Neutrophil (primary cell): ENCODE measurements at regions not wholly inside any gene's neighbourhood (a gene's known extent, or its start where the extent isn't known, plus 50 kb on each side); places are given as distances from the start of the nearest gene placed in this dataset.

Source experiments
- H3K27ac ChIP-seq: fragments of 200-600 bp; sonication (generic); 2 replicates; pipeline ENCODE4 v1.5.1; 2016; ENCODE audit warnings: mild to moderate bottlenecking, moderate library complexity
- H3K27me3 ChIP-seq: fragments of 200-600 bp; sonication (generic); 2 replicates; pipeline ENCODE4 v1.6.0; 2016; ENCODE audit warnings: mild to moderate bottlenecking
- H3K36me3 ChIP-seq: fragments of 200-600 bp; sonication (generic); 2 replicates; pipeline ENCODE4 v1.5.1; 2017
- H3K4me1 ChIP-seq, 2 experiments: fragments of 200-600 bp in 1 of 2; sonication (generic) in 1 of 2; 1 replicate in 1 of 2; 2 replicates in 1 of 2; pipeline versions ENCODE4 v1.5.1 to v1.6.1; 2013 to 2016; ENCODE audit warnings: low read depth in 1 of 2, low read length in 1 of 2, mild to moderate bottlenecking in 1 of 2, moderate library complexity in 1 of 2; ENCODE audit not compliant: control insufficient read depth in 1 of 2, insufficient read depth in 1 of 2
- H3K4me3 ChIP-seq, 2 experiments: fragments of 200-600 bp in 1 of 2; sonication (generic) in 1 of 2; 1 replicate in 1 of 2; 2 replicates in 1 of 2; pipeline ENCODE4 v1.5.1; 2013 to 2016; ENCODE audit warnings: low read depth in 1 of 2, low read length in 1 of 2, mild to moderate bottlenecking in 1 of 2, moderate library complexity in 1 of 2
- H3K9me3 ChIP-seq: fragments of 200-600 bp; sonication (generic); 2 replicates; pipeline ENCODE4 v1.5.1; 2016
- TF ChIP-seq, protein P1 (sequence below): fragments of 200-600 bp; sonication (generic); IDR thresholded peaks from 2 replicates; pipeline ENCODE4 v1.5.1; 2016; ENCODE audit warnings: antibody characterized with exemption

DNA sequence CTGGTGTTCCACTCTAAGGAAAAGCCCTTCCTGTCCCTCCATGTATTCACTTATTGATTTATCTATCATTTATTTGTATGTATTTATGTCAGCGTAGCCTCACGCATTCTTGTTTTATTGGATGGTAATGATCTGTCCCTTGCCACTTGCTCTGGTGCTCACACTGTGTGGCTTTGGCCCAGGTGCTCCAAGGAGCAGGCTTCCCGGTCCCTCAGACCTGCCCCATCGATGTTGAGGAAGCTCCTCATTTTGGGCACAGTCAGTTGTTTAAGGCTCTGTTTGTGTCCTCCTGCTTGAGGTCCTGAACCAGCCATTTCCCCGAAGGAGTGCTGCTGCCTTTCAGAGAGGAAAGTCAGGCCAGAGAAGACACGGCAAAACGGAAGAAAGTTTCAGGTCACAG lies 1485.4 kb downstream of the TBC1D22A start:
- no peak overlapping the region for H3K27ac ChIP-seq
- no peaks in the 10 kb centered on the region for H3K9me3 ChIP-seq
- no peaks in the 10 kb centered on the region for H3K4me1 ChIP-seq
- TF ChIP-seq, protein P1, sequence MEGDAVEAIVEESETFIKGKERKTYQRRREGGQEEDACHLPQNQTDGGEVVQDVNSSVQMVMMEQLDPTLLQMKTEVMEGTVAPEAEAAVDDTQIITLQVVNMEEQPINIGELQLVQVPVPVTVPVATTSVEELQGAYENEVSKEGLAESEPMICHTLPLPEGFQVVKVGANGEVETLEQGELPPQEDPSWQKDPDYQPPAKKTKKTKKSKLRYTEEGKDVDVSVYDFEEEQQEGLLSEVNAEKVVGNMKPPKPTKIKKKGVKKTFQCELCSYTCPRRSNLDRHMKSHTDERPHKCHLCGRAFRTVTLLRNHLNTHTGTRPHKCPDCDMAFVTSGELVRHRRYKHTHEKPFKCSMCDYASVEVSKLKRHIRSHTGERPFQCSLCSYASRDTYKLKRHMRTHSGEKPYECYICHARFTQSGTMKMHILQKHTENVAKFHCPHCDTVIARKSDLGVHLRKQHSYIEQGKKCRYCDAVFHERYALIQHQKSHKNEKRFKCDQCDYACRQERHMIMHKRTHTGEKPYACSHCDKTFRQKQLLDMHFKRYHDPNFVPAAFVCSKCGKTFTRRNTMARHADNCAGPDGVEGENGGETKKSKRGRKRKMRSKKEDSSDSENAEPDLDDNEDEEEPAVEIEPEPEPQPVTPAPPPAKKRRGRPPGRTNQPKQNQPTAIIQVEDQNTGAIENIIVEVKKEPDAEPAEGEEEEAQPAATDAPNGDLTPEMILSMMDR, result no peak
- H3K4me3 ChIP-seq, result no peak overlapping the region
- no peaks in the 10 kb centered on the region for H3K36me3 ChIP-seq
- no peaks in the 10 kb centered on the region for H3K27me3 ChIP-seq

GRCh38 chr22:48245196-48245485 lies 1482.7 kb downstream of the TBC1D22A start:
- no peaks in the 10 kb centered on the region for H3K4me1 ChIP-seq
- TF ChIP-seq, protein P1, result no peak
- H3K27ac ChIP-seq, result no peak overlapping the region
- H3K36me3 ChIP-seq, result no peaks in the 10 kb centered on the region
- no peak overlapping the region for H3K4me3 ChIP-seq
- H3K9me3 ChIP-seq, result no peaks in the 10 kb centered on the region
- no peaks in the 10 kb centered on the region for H3K27me3 ChIP-seq

DNA sequence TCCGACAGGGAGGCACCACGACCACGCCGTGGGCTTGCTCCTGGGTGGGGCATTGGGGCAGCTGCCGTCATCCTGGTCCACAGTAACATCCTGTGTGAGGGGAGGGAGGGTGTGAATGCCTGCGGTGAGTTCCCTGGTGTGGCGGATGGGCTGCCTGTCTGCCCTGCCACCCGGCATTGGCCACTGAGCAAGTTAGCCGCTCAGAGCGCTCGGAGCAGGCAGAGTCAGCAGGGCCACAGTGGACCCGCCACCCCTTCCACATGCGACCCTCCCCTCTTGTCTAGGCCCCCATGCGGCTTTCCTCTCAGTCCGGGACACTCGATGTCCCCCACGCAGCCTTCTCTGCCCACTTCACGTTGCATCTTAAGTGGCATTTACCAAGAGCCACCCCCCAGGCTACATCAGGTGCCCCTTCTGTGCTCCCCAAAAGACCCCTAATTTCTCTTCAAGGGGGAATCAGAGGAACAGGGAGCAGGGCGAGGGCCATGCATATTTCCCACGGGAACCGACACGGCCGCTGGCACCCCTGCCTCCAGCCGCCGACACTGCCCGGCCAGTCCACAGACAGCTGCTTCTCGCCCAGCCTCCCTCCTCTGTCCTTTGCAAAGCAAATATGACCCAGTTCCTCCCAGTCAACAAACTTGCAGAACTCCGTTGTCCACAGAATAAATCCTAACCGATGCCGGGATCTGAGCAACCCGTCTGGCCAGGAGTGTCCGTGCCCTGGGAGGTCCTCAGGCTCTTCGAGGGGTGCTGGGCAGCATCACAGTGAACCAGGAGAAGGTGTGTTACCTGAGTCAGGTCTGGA lies 1482.1 kb downstream of the TBC1D22A start:
- Histone ChIP-seq H3K9me3 (no peaks in the 10 kb centered on the region), H3K27ac (no peak overlapping the region)
- TF ChIP-seq, protein P1, result no peak

GRCh38 chr22:48242461-48242864 lies 1480.0 kb downstream of the TBC1D22A start:
- no peaks in the 10 kb centered on the region for H3K4me1 ChIP-seq
- TF ChIP-seq, protein P1, result no peak

More for the DNA sequence above, 1482.1 kb downstream of the TBC1D22A start:
- Histone ChIP-seq H3K36me3 (no peaks in the 10 kb centered on the region), H3K4me1 (no peaks in the 10 kb centered on the region), H3K4me3 (no peak overlapping the region), H3K27me3 (peaks cover 1% of the 10 kb centered on the region)

GRCh38 chr22:48241658-48242057 lies 1479.2 kb downstream of the TBC1D22A start:
- Histone ChIP-seq H3K9me3 (no peaks in the 10 kb centered on the region), H3K27me3 (peaks cover 11% of the 10 kb centered on the region), H3K4me1 (no peaks in the 10 kb centered on the region), H3K27ac (no peak overlapping the region), H3K36me3 (no peaks in the 10 kb centered on the region), H3K4me3 (no peak overlapping the region)
- TF ChIP-seq, protein P1, result no peak

More at GRCh38 chr22:48242461-48242864, 1480.0 kb downstream of the TBC1D22A start:
- H3K27ac ChIP-seq, result no peak overlapping the region
- peaks cover 11% of the 10 kb centered on the region for H3K27me3 ChIP-seq
- no peaks in the 10 kb centered on the region for H3K9me3 ChIP-seq
- H3K36me3 ChIP-seq, result no peaks in the 10 kb centered on the region
- H3K4me3 ChIP-seq, result no peak overlapping the region
